Astrocyte of the spinal cord (primary cell): ENCODE measurements at regions not wholly inside any gene's neighbourhood (a gene's known extent, or its start where the extent isn't known, plus 50 kb on each side); places are given as distances from the start of the nearest gene placed in this dataset.

Experiments
- DNase-seq: peaks from one replicate; pipeline ENCODE4 v3.0.0; 2011; ENCODE audit warnings: low read depth, low spot score
- H3K4me3 ChIP-seq: 2 replicates; pipeline ENCODE4 v1.5.1; 2011; ENCODE audit warnings: low read depth, mild to moderate bottlenecking, low read length, moderate library complexity
- in situ Hi-C: cut with HindIII; loops from 2 replicates; pipeline ENCODE4 v1.10.0; 2017; ENCODE audit warnings: low sequenced_read_pairs
- TF ChIP-seq, protein P1 (sequence below): IDR thresholded peaks from 2 replicates; pipeline ENCODE4 v1.5.1; 2012; ENCODE audit warnings: low read depth, mild to moderate bottlenecking, low read length, inconsistent platforms

DNA sequence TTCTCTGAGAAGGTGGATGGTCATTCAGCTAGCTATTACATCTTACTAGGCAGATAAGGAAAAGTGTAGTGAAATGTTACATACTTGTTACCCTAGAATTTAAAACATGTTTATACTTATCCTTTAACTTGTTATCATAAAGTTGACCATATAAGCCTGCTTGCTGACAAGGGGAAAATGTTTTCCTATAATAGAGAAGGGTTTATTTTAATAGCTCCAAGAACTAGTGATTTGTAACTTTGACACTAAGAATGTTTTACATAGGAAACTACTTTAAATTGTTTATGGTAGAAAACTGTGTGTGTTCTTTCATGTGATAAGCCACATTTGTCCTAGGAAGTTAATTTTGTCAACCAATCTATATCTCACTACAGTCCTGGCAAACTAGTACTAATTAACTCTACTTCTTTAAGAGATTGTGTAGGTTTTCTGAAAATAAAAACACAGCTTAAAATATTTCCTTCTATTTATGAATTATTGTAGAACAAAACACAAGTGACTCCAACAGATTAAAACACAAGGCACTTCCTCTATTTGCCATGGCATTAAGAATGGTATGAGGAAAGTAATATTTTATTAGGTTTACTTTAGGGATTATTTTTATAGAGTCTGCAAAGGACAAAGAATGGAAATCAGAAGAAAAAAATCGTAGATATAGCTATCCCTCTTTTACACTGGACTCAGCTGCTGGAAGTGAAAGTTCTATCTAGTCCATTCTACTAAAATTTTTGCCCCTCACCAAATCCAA is 233.3 kb upstream of the NBEA start:
- no peak for DNase-seq
- H3K4me3 ChIP-seq = no peak overlapping the region
- TF ChIP-seq, protein P1, sequence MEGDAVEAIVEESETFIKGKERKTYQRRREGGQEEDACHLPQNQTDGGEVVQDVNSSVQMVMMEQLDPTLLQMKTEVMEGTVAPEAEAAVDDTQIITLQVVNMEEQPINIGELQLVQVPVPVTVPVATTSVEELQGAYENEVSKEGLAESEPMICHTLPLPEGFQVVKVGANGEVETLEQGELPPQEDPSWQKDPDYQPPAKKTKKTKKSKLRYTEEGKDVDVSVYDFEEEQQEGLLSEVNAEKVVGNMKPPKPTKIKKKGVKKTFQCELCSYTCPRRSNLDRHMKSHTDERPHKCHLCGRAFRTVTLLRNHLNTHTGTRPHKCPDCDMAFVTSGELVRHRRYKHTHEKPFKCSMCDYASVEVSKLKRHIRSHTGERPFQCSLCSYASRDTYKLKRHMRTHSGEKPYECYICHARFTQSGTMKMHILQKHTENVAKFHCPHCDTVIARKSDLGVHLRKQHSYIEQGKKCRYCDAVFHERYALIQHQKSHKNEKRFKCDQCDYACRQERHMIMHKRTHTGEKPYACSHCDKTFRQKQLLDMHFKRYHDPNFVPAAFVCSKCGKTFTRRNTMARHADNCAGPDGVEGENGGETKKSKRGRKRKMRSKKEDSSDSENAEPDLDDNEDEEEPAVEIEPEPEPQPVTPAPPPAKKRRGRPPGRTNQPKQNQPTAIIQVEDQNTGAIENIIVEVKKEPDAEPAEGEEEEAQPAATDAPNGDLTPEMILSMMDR = no peak
- in situ Hi-C loops = no loop called here

DNA sequence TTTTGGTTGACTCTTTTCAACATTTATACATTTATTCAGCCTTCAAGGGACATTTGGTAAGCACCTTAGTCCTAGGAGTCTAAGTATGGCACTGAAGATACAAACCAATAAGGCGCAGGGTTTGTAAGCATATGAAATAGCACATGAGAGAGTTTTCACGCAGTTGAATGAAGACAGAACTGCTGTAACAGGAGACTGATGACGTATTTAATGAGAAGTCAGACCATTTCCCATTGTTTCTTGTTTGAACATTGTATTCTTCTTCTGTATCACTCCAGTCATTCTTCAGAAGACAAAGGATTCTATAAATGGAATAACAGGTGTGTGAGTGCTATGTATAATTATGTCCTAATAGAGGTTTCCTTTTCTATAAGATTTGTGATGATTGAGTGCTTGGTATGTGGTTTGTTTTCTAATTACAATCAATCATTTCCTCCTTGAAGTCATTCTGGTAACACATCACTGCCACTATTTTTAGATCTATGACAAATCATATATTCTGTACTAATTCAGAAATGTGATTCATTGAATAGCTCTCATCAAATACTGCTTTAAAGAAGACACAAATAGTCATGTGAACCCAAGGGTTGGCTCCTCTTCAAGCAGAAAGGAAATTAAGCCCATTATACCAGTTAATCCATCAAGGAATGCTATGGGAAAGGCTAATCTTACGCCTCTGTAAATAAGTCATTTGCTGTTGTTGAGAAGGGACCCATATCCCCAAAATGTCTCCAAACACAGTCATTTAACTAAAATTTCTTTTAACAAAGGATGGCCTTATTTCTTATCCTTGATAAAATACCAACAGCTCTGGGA is 222.8 kb upstream of the NBEA start:
- no peak overlapping the region for H3K4me3 ChIP-seq
- in situ Hi-C loops = no loop called here
- TF ChIP-seq, protein P1 = no peak
- no peak for DNase-seq

DNA sequence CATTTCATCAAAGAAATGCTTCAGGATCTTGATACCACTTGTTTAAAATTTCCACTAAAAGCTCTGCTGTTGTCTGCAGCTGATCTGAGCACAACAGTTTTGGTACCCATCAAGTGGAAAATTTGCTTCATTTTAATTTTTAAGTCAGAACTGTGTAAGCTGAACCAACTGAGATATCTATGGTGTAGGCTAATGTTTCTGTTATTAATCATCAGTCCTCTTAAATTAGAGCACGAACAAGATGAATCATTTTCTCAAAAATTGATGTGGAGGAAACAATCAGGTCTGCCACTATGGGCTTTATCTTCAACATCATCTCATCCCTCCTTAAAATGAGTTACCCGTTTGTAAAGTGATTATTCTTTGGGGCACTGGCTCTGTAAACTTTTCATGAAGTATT is 221.5 kb upstream of the NBEA start:
- no peak overlapping the region for H3K4me3 ChIP-seq
- in situ Hi-C loops = no loop called here
- DNase-seq = no peak

DNA sequence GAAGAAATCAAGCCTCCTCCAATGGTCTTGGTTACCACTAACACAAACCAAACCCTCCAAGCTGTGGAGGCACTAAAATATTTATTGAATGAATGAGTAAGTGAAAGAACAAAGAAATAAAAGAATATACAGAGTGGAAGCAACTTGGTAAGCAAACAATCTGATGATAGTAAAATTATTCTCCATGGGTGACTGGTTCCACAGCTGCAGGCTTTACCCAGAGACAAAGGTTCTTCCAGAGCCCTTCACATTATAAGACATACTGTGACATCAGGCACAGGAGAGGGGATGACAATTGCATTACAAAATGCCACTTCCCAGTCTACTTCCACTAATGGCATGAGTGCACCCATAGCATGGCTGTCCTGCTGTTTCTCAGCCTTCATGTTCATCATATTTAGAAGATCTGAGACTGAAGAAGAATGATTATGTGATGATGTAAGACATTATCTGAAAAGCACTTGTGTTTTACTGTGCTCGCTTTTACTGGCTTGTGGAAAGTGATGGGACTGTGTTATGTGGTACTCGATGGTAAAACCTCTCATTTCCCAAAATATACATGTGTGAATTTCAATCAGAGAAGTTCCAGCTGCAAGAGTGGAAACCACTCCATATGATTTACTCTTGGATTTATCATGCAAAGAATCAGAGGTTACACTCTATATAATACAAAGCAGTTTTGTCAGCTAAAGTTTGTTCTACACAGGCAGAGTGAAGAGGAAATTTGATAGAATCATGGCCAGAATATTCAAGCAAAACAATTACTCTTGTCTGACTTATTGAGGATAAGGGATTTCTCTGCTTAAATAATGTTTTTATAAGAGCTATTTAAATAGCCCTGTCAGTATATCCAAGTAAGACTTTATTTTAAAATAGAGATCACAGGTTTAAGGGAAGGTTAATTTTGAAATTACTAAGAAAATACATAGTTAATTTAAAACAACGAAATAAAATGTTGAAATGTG is 220.2 kb upstream of the NBEA start:
- no peak for DNase-seq
- TF ChIP-seq, protein P1 = no peak

More for the DNA sequence above, 221.5 kb upstream of the NBEA start:
- TF ChIP-seq, protein P1 = no peak

DNA sequence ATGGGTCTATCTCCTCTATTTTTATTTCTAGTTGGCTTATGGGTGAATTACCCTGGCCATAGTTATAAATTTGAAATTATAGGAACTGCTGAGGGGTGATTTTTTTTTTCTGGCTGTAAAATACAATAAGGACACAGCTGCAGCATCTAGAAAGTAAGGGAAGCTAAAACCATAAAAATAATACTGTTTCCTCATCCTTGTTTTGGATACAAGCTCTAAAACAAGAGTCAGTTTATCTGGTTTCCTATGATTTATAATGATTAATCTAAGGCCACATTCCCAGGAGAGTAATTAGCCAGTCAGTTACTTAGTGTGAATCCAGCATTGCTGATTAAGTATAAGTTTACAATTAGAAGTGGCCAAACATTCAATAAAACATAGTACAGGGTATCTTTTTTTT is 219.1 kb upstream of the NBEA start:
- no peak for DNase-seq
- in situ Hi-C loops = no loop called here
- TF ChIP-seq, protein P1 = no peak
- no peak overlapping the region for H3K4me3 ChIP-seq

More for the DNA sequence above, 220.2 kb upstream of the NBEA start:
- in situ Hi-C loops = no loop called here
- H3K4me3 ChIP-seq = no peak overlapping the region

DNA sequence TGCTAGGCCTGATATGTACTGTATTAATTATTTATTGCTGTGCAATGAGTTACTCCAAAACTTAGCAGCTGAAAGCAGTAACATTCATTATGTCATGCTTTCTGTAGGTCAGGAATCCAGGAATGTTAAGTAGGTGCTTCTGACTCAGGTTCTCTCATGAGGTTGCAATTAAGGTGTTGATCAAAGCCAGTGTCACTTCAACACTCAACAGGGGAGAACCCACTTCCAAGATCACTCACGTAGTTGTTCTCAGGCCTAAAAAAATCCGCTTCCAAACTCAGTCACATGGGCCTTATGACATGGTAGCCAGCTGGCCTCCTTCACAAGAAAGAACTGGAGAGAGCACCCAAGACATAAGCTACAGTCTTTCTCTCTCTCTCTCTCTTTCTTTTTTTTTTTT is 211.1 kb upstream of the NBEA start:
- TF ChIP-seq, protein P1 = no peak
- DNase-seq = no peak
- H3K4me3 ChIP-seq = no peak overlapping the region
- in situ Hi-C loops = no loop called here
